IPS-15b (cell line): ENCODE measurements at regions not wholly inside any gene's neighbourhood (a gene's known extent, or its start where the extent isn't known, plus 50 kb on each side); places are given as distances from the start of the nearest gene placed in this dataset.

Experiments
- H3K27me3 ChIP-seq: one replicate; pipeline ENCODE4 v1.6.1; 2013; ENCODE audit warnings: low read length; ENCODE audit not compliant: control insufficient read depth, insufficient read depth
- H3K36me3 ChIP-seq: one replicate; pipeline ENCODE4 v1.6.1; 2013; ENCODE audit warnings: low read length; ENCODE audit not compliant: control insufficient read depth, insufficient read depth
- H3K4me1 ChIP-seq: one replicate; pipeline ENCODE4 v1.6.1; 2013; ENCODE audit warnings: mild to moderate bottlenecking, low read length; ENCODE audit not compliant: control insufficient read depth, insufficient read depth
- H3K4me3 ChIP-seq: one replicate; pipeline ENCODE4 v1.5.1; 2013; ENCODE audit warnings: low read depth, low read length
- H3K9ac ChIP-seq: one replicate; pipeline ENCODE4 v1.6.1; 2013; ENCODE audit warnings: low read depth, mild to moderate bottlenecking, low read length
- H3K9me3 ChIP-seq: one replicate; pipeline ENCODE4 v1.6.1; 2013; ENCODE audit warnings: mild to moderate bottlenecking, low read length; ENCODE audit not compliant: control insufficient read depth, insufficient read depth

DNA sequence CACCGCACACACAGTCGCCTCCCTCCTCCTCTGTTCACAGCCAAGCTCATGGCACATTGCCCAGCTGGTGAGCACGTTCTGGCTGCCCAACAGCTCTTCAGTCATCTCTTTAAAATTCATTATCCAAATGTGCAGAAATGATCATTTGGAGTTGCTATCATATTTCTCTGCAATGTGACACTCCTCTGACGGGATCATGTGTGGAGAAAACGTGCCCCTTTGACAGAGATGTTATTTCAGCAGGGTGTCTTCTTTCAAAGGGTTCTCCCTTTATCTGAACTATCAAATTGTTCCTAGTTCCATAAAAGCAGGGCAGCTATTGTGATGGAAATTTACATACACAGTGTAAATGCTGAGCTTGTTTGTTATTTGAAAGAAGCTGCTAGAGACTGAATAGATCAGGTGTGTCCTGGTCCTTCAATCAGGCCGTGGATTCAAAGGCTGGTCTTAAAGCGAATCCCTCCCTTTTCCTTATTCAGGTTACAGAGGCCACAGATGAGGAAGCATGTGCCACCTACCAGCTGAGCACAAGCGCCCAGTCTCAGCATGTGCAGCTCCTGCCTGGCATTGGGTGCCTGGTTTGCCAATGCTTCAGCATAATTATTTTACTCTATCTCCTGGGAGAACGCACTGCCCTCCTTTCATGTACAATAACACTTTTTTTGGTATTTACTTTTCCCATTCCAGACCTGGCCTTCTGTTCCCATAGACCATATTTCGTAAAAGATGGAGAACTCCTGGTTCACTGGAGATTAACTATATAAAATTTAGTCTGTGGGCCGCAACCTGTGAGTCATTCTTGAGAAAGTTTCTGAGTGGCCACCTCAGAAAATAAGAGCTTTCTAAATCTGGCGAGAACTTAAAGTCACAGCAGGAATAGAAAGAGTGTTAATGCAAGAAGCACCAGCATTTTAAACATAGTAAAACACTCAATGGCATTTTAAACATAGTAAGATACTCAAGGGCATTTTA, 433.7 kb downstream of the ENC1 start:
- H3K9ac ChIP-seq = no peak overlapping the region
- no peaks in the 10 kb centered on the region for H3K27me3 ChIP-seq

GRCh38 chr5:74205767-74206578, 434.6 kb downstream of the ENC1 start:
- Histone ChIP-seq H3K9me3 (no peaks in the 10 kb centered on the region), H3K9ac (no peak overlapping the region), H3K4me1 (peaks cover 8% of the 10 kb centered on the region), H3K36me3 (no peaks in the 10 kb centered on the region), H3K27me3 (no peaks in the 10 kb centered on the region), H3K4me3 (no peak overlapping the region)

More for the DNA sequence above, 433.7 kb downstream of the ENC1 start:
- Histone ChIP-seq H3K4me3 (no peak overlapping the region), H3K36me3 (no peaks in the 10 kb centered on the region), H3K4me1 (peaks cover 8% of the 10 kb centered on the region), H3K9me3 (no peaks in the 10 kb centered on the region)

GRCh38 chr5:74201334-74202081, 439.0 kb downstream of the ENC1 start:
- Histone ChIP-seq H3K36me3 (no peaks in the 10 kb centered on the region), H3K9me3 (no peaks in the 10 kb centered on the region), H3K4me3 (no peak overlapping the region), H3K4me1 (peaks cover 2% of the 10 kb centered on the region), H3K27me3 (no peaks in the 10 kb centered on the region), H3K9ac (no peak overlapping the region)

- Histone ChIP-seq H3K4me3 (no peak overlapping the region), H3K9ac (no peak overlapping the region), H3K36me3 (no peaks in the 10 kb centered on the region), H3K9me3 (no peaks in the 10 kb centered on the region), H3K4me1 (no peaks in the 10 kb centered on the region), H3K27me3 (no peaks in the 10 kb centered on the region)
Measured at GRCh38 chr5:74200560-74200959, 440.0 kb downstream of the ENC1 start.

DNA sequence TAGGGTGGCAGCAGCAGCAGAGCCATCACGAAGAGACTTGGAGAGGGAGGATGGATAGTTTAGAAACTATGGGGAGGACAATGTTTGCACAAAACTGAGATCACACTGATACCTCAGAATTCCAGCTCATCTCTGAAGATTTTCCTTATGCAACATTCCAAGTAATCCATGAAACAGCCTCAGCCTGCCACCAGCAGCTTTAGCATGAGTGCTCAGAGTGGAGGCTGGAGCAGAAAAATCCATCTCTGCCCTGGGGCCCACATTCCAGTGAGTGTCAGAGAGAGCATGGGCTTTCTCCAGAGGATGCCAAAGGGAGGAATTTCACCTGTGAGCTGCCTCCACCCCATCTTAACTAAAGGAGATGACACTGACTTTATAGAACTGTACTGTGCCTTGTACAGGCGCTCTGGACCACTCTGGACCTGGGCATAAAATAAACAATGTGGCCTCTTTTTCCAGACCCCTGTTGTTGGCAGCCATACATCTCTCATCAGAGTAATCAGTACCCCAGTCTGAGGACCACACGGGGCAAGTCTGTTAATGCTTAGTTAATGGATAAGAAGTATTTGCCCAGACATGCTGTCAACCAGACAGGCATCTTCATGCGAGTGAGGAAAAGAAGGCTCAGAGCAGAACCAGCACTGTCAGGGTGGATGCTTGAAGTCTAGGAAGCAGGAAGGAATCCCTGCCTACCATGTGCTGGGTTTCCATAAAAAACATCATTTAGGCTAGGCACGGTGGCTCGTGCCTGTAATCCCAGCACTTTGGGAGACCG, 440.9 kb downstream of the ENC1 start:
- H3K9ac ChIP-seq = no peak overlapping the region
- no peak overlapping the region for H3K4me3 ChIP-seq
- no peaks in the 10 kb centered on the region for H3K4me1 ChIP-seq
- H3K36me3 ChIP-seq = no peaks in the 10 kb centered on the region
- no peaks in the 10 kb centered on the region for H3K9me3 ChIP-seq
- H3K27me3 ChIP-seq = no peaks in the 10 kb centered on the region

- Histone ChIP-seq H3K4me1 (no peaks in the 10 kb centered on the region), H3K9me3 (no peaks in the 10 kb centered on the region), H3K4me3 (no peak overlapping the region), H3K27me3 (no peaks in the 10 kb centered on the region), H3K36me3 (no peaks in the 10 kb centered on the region), H3K9ac (no peak overlapping the region)
Measured at GRCh38 chr5:74199005-74199404, 441.5 kb downstream of the ENC1 start.

DNA sequence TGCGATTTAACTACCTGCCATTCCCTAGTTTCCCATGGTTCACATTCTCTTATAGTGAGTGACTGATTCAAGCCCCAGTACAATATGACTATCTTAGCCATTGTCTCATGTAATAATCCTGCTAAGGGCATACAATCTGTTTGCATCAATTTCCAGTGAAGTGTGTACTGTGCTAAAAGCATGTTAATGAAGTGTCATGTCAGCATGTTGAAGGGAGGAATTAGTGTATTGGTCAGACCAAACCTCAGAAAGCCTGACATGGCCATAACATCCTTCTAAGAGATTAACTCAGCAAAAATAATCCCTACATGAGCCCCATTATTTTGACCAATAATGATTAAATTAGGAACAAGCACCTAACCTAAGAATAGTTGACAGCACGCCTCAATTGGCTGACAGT, 442.4 kb downstream of the ENC1 start:
- no peak overlapping the region for H3K4me3 ChIP-seq
- H3K9me3 ChIP-seq = no peaks in the 10 kb centered on the region
- H3K27me3 ChIP-seq = no peaks in the 10 kb centered on the region
- no peak overlapping the region for H3K9ac ChIP-seq
- no peaks in the 10 kb centered on the region for H3K36me3 ChIP-seq
- H3K4me1 ChIP-seq = no peaks in the 10 kb centered on the region

GRCh38 chr5:74196233-74196632, 444.3 kb downstream of the ENC1 start:
- no peaks in the 10 kb centered on the region for H3K4me1 ChIP-seq
- H3K4me3 ChIP-seq = no peak overlapping the region
- no peaks in the 10 kb centered on the region for H3K27me3 ChIP-seq
- no peaks in the 10 kb centered on the region for H3K9me3 ChIP-seq
- no peak overlapping the region for H3K9ac ChIP-seq
- H3K36me3 ChIP-seq = no peaks in the 10 kb centered on the region

GRCh38 chr5:74194196-74194595, 446.3 kb downstream of the ENC1 start:
- Histone ChIP-seq H3K36me3 (no peaks in the 10 kb centered on the region), H3K9me3 (no peaks in the 10 kb centered on the region), H3K4me3 (no peak overlapping the region), H3K9ac (no peak overlapping the region), H3K27me3 (no peaks in the 10 kb centered on the region), H3K4me1 (no peaks in the 10 kb centered on the region)

DNA sequence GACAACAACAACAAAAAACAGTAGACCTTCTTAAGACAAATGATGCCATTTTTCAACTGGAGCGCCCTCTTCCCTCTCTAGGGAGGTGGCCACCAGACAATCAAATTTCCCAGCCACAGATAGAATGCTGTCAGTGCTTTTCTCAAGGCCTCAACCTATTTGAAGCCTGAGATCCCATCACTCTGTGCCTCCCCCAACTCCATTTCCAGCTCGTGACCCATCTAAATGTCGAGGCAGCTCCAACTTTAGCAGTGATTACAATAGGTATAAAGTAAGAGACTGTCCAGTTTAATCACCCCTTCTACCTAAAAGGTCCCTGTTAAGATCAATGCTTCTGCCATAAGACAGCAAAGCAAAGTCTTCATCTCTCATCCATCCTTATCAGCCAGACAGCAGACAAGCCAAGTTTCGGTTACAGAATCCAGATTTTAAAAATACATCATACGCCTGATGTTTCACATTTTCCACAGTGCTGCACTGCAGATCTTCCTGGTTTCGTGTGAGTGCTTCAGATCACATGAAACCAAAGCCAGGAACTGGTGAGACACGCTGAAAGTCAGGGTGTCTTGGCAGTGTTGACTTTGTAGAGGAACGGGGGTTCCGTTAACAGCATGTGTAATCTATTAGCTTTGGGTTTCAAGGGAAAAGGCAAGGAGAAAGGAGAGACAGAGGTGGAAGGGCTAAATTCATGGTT, 447.8 kb downstream of the ENC1 start:
- H3K9me3 ChIP-seq = no peaks in the 10 kb centered on the region
- H3K36me3 ChIP-seq = no peaks in the 10 kb centered on the region
- no peaks in the 10 kb centered on the region for H3K4me1 ChIP-seq
- no peak overlapping the region for H3K4me3 ChIP-seq
- H3K9ac ChIP-seq = no peak overlapping the region
- H3K27me3 ChIP-seq = no peaks in the 10 kb centered on the region
